ENCODE measurements at regions not wholly inside any gene's neighbourhood (a gene's known extent, or its start where the extent isn't known, plus 50 kb on each side); places are given as distances from the start of the nearest gene placed in this dataset.

- no peaks in the 10 kb centered on the region for H3K9me3 ChIP-seq (ENCODE audit: control insufficient read depth, low read depth, low read length)
- no peaks in the 10 kb centered on the region for H4K20me1 ChIP-seq (ENCODE audit: control insufficient read depth, extremely low read depth, insufficient read depth, low read length)
- dilution Hi-C loops (cut with MboI; ENCODE audit: extremely low pct_ligation_motif_present, low sequenced_read_pairs): no loop called here
- no peak overlapping the region for H3K4me3 ChIP-seq (ENCODE audit: control insufficient read depth in 2 of 3, extremely low read depth in 1 of 3, insufficient read depth in 2 of 3, low read depth in 1 of 3, low read length in 3 of 3)
- no peak overlapping the region for H3K9ac ChIP-seq (ENCODE audit: control insufficient read depth, extremely low read depth, insufficient read depth, low read length)
- no peaks in the 10 kb centered on the region for H3K36me3 ChIP-seq (ENCODE audit: control insufficient read depth in 2 of 2, extremely low read depth in 1 of 2, insufficient read depth in 2 of 2, low read length in 2 of 2)
- H3K27me3 ChIP-seq (ENCODE audit: control insufficient read depth, extremely low read depth, insufficient read depth, low read length): no peaks in the 10 kb centered on the region
- H2AFZ ChIP-seq (ENCODE audit: control insufficient read depth, low read length): peak overlapping the region; percentile 55
- H3K9me1 ChIP-seq (ENCODE audit: control insufficient read depth, extremely low read depth, insufficient read depth, low read length): no peaks in the 10 kb centered on the region
- H3K27ac ChIP-seq (ENCODE audit: control insufficient read depth, insufficient read depth, low read length): peak overlapping the region; percentile 8
- DNase-seq (ENCODE audit: low read depth, low spot score) (no peak), FAIRE-seq (peak; percentile 80)
- peaks cover 5% of the 10 kb centered on the region for H3K4me1 ChIP-seq (ENCODE audit: control insufficient read depth, extremely low read depth, insufficient read depth, low read length)
- H3K79me2 ChIP-seq (ENCODE audit: control insufficient read depth, insufficient read depth, low read length): no peaks in the 10 kb centered on the region
- peak overlapping the region; percentile 77 for H3K4me2 ChIP-seq (ENCODE audit: control insufficient read depth, extremely low read depth, insufficient read depth, low read depth, low read length)
- TF ChIP-seq CTCF (optimal IDR thresholded peaks at IDR 0.05 in 1 of 3, IDR thresholded peaks at IDR 0.05 in 1 of 3, conservative IDR thresholded peaks at IDR 0.05 in 1 of 3; ENCODE audit: extremely low read depth in 1 of 3, insufficient read depth in 2 of 3, low read length in 3 of 3): no peak
- TF ChIP-seq EZH2 (IDR thresholded peaks at IDR 0.05; ENCODE audit: low read length): no peak
These were observed 54.8 kb downstream of the SIPA1L2 start for GRCh38 chr1:232574889-232575762.

DNA sequence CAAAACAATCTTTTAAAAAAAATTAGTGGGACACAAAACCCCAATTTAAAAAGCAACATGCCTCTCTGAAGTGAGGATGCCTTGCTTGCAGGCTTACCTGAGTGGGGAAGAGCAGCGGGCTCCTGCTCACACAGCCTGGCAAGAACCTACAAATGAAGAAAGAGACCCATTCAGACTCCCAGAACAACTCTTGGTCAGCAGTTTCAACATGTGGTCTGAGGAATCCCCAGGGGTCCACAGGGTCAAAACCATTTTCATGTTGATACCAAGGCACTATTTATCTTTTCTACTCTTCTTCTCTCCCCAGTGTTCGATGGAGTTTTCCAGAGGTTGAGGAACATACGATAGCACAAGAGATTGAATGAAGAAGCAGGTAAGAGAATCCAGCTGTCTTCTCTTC lies 55.9 kb downstream of the SIPA1L2 start:
- Histone ChIP-seq H3K4me2 (ENCODE audit: control insufficient read depth, extremely low read depth, insufficient read depth, low read depth, low read length) (no peak overlapping the region), H3K79me2 (ENCODE audit: control insufficient read depth, insufficient read depth, low read length) (no peaks in the 10 kb centered on the region), H3K27me3 (ENCODE audit: control insufficient read depth, extremely low read depth, insufficient read depth, low read length) (no peaks in the 10 kb centered on the region), H3K9me1 (ENCODE audit: control insufficient read depth, extremely low read depth, insufficient read depth, low read length) (no peaks in the 10 kb centered on the region), H4K20me1 (ENCODE audit: control insufficient read depth, extremely low read depth, insufficient read depth, low read length) (no peaks in the 10 kb centered on the region), H2AFZ (ENCODE audit: control insufficient read depth, low read length) (no peak overlapping the region), H3K36me3 (ENCODE audit: control insufficient read depth in 2 of 2, extremely low read depth in 1 of 2, insufficient read depth in 2 of 2, low read length in 2 of 2) (no peaks in the 10 kb centered on the region), H3K4me1 (ENCODE audit: control insufficient read depth, extremely low read depth, insufficient read depth, low read length) (peaks cover 5% of the 10 kb centered on the region), H3K9ac (ENCODE audit: control insufficient read depth, extremely low read depth, insufficient read depth, low read length) (no peak overlapping the region), H3K27ac (ENCODE audit: control insufficient read depth, insufficient read depth, low read length) (no peak overlapping the region), H3K4me3 (ENCODE audit: control insufficient read depth in 2 of 3, extremely low read depth in 1 of 3, insufficient read depth in 2 of 3, low read depth in 1 of 3, low read length in 3 of 3) (no peak overlapping the region), H3K9me3 (ENCODE audit: control insufficient read depth, low read depth, low read length) (no peaks in the 10 kb centered on the region)
- FAIRE-seq: no peak
- no peak for DNase-seq (ENCODE audit: low read depth, low spot score)
- no peak for TF ChIP-seq EZH2 (IDR thresholded peaks at IDR 0.05; ENCODE audit: low read length)
- dilution Hi-C loops (cut with MboI; ENCODE audit: extremely low pct_ligation_motif_present, low sequenced_read_pairs): no loop called here

Measured in keratinocyte (primary cell).